ENCODE measurements at regions not wholly inside any gene's neighbourhood (a gene's known extent, or its start where the extent isn't known, plus 50 kb on each side); places are given as distances from the start of the nearest gene placed in this dataset.
"Not testable (repeated sequence)": the region's sequence is repeated elsewhere in the genome, so short reads cannot be mapped to it uniquely, and the experiment has no call there.

DNA sequence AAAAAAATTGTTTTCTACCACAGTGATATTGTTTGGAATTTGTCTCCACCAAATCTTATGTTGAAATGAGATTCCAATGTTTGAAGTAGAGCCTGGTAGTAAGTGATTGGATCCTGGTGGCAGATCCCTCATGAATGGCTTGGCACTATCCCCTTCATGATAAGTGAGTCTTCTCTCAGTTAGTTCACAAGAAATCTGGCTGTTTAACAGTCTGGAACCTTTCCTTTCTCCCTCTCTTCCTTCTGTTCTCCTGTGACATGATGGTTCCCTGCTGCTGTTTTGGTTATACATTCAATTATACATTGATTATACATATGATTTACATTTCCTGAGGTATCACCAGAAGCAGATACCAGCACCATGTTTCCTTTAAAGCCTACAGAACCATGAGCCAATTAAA is 442.2 kb downstream of the SLC6A15 start:
- Mint-ChIP-seq H3K36me3 (no peaks in the 10 kb centered on the region), H3K27ac (no peak overlapping the region), H3K4me3 (no peak overlapping the region), H3K9me3 (peaks cover 13% of the 10 kb centered on the region), H3K4me1 (no peaks in the 10 kb centered on the region)
- ATAC-seq (no peak), DNase-seq (ENCODE audit: low spot score in 2 of 2) (no peak)

DNA sequence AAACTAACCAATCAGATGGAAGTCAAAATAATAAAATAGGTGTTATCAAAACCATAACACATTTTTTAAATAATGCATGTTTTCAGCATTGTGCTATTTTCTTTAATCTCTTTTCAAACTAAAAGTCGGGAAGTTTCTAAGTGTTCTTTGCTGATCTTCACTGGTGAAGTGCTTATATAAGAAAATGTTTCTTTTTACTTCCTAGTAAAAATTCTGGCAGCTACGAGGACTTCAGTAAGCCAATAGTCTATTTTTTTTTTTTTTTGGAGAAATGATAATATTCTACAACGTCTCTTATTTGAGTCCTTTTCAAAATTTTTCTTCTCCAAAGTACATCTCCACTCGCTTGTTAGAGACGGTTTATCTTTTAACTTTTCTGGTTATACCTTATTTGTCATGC is 448.0 kb downstream of the SLC6A15 start:
- peaks cover 8% of the 10 kb centered on the region for H3K9me3 Mint-ChIP-seq
- DNase-seq (ENCODE audit: low spot score in 2 of 2) (no peak), ATAC-seq (no peak)
- no peak overlapping the region for H3K27ac Mint-ChIP-seq
- no peaks in the 10 kb centered on the region for H3K36me3 Mint-ChIP-seq
- H3K4me3 Mint-ChIP-seq = no peak overlapping the region
- no peaks in the 10 kb centered on the region for H3K4me1 Mint-ChIP-seq

DNA sequence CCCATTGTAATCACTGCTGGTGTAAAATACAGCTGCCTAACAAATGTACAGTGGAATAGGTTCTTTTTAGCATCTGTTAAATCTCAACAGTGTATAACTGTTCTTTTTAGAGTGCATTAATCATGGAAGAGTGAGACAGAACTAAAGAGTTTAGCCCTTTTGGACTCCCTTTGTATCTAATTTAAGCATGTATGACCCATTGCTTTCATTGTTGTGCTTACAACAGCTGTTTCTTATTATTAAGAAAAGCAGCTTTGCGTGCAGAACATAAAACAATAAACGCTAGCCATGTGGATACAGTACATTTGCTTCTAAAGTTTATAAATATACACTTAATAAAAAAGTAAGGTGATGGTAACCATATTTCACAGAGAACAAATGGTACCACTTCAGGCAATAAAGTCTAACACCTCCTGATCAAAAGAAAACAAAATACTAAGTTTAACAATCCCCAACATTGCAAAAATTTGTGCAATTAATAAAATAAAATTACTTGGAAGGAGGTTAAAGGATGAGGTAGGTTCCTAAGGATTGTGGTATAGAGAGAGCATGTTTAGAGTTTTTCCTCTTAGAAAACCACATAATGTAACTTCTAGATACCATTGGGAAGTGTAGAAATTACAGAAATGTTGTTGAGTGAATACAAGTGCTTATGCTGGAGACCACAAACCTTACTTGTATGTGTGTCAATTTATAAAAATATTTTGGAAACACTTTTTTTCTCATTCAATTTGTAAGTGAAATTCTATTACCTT is 448.7 kb downstream of the SLC6A15 start:
- Mint-ChIP-seq H3K4me1 (no peaks in the 10 kb centered on the region), H3K4me3 (no peak overlapping the region), H3K27ac (no peak overlapping the region), H3K36me3 (no peaks in the 10 kb centered on the region), H3K9me3 (peaks cover 8% of the 10 kb centered on the region)
- DNase-seq (ENCODE audit: low spot score in 2 of 2) (no peak), ATAC-seq (no peak)

DNA sequence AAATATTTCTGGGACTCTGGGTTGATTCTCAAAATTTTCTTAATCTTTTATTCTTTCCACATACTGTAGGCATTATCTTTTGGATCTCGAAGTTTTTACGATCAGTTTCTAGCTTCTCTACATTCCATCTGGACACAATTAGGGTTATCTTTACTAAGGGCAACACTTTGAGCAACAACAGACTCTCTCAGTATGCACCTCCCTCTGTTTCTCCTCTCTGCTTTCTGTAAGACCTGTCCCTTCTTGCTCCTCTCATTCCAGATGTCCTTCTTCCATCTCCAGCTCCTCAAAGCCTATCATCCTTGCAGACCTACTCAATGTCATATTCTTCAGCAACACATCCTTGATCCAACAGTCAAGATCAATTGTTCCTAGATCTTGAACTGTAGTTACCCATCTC is 457.0 kb downstream of the SLC6A15 start:
- no peak for ATAC-seq
- Mint-ChIP-seq H3K4me3 (no peak overlapping the region), H3K27ac (no peak overlapping the region), H3K4me1 (no peaks in the 10 kb centered on the region), H3K9me3 (peaks cover 16% of the 10 kb centered on the region), H3K36me3 (no peaks in the 10 kb centered on the region)
- DNase-seq (ENCODE audit: low spot score in 2 of 2) = no peak

DNA sequence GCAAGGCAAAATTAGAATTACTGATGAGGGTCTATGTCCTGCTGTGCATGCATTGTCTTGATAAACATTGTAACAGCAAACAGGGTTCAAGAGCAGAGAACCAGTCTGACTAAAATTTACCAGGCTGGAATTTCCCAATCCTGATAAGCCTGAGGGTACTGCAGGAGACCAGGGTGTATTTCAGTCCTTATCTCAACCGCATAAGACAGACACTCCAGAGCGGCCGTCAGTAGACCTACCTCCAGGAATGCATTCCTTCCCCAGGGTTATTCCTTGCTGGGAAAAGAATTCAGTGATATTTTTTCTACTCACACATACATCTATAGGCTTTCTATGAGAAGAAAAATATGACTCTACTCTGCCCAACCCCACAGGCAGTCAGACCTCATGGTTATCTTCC is 466.1 kb downstream of the SLC6A15 start:
- H3K36me3 Mint-ChIP-seq; H3K4me1 Mint-ChIP-seq; H3K27ac Mint-ChIP-seq; ATAC-seq; H3K4me3 Mint-ChIP-seq; H3K9me3 Mint-ChIP-seq; DNase-seq (ENCODE audit: low spot score in 2 of 2): not testable (repeated sequence)

DNA sequence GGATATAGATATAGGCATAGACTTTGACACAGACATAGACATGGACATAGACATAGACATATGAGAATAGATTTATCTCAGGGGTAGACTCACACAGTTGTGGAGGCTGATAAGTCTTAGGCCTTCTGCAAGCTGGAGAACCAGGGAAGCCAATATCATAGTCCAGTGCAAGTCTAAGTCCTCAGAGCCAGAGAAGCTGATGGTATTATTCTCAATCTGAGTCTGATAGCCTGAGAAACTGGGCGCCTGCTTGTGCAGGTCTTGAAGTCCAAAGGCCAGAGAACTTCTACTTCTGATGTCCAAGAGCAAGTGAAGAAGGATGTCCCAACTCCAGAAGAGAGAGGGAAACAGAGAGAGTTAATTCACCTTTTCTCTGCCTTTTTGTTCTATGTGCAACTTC is 476.5 kb downstream of the SLC6A15 start:
- DNase-seq (ENCODE audit: low spot score in 2 of 2) (no peak), ATAC-seq (no peak)
- Mint-ChIP-seq H3K36me3 (no peaks in the 10 kb centered on the region), H3K9me3 (peaks cover 9% of the 10 kb centered on the region), H3K27ac (no peak overlapping the region), H3K4me3 (no peak overlapping the region), H3K4me1 (no peaks in the 10 kb centered on the region)

DNA sequence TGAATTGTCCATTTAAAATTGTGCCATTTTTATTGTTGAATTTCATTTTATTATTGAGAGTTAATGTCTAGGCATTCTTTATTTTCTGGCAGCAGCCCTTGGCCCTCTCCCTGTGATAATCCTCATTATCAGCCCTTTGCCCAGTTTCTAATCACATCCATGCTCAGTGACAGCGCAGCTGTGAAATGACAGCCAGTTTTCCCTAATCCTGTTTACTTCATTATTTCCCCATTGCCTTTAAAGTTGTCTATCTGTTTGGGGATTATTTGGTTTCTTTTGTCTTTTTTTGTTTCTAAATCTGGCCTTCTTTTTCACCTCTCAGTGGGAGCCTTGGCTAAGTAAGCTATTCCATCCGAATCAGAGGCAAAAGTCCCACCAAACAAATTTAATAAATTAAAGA is 476.9 kb downstream of the SLC6A15 start:
- no peak for ATAC-seq
- no peaks in the 10 kb centered on the region for H3K36me3 Mint-ChIP-seq
- peaks cover 9% of the 10 kb centered on the region for H3K9me3 Mint-ChIP-seq
- H3K27ac Mint-ChIP-seq = no peak overlapping the region
- DNase-seq (ENCODE audit: low spot score in 2 of 2) = no peak
- H3K4me1 Mint-ChIP-seq = no peaks in the 10 kb centered on the region
- no peak overlapping the region for H3K4me3 Mint-ChIP-seq

DNA sequence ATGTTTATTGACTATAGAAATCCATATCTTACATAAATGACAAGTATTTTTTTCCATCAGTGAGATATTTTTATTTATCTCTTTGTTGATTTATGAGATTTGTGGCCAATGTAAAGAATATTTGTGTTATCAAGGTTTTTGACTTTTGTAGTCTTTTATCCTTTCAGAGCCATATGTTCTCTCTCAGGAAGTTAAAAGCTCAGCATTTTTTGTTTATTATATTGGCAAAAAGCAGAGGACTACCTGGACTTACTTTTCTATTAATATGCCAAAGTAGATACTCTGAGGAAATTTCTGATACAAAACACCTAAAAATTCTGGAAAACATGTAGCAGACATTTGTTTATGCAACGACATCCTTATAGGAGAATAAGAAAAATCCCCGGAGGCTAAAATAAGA is 490.3 kb downstream of the SLC6A15 start:
- Mint-ChIP-seq H3K4me1 (no peaks in the 10 kb centered on the region), H3K9me3 (peaks cover 2% of the 10 kb centered on the region), H3K27ac (no peak overlapping the region), H3K4me3 (no peak overlapping the region), H3K36me3 (no peaks in the 10 kb centered on the region)
- no peak for DNase-seq (ENCODE audit: low spot score in 2 of 2)
- ATAC-seq = no peak

DNA sequence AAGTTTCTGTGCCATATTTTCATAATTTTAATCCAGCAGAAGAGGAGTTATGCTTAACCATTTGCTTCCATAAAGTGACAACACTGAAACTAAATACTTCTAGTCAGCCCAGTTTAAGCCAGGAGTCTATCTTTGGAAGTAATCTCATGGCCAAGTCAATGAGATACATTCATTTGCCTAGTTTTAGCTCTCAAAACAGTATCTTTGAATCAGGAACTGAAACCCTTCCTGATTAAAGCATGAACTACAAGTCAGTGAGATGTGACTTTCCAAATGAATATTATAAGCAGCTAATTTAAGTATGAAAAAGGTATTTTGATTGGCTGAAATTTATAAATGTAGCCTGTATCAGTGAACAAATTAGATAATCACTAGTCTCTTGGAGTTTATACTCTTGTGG is 491.5 kb downstream of the SLC6A15 start:
- ATAC-seq (no peak), DNase-seq (ENCODE audit: low spot score in 2 of 2) (no peak)
- no peak overlapping the region for H3K4me3 Mint-ChIP-seq
- no peaks in the 10 kb centered on the region for H3K36me3 Mint-ChIP-seq
- no peaks in the 10 kb centered on the region for H3K4me1 Mint-ChIP-seq
- H3K27ac Mint-ChIP-seq = no peak overlapping the region
- H3K9me3 Mint-ChIP-seq = no peaks in the 10 kb centered on the region

DNA sequence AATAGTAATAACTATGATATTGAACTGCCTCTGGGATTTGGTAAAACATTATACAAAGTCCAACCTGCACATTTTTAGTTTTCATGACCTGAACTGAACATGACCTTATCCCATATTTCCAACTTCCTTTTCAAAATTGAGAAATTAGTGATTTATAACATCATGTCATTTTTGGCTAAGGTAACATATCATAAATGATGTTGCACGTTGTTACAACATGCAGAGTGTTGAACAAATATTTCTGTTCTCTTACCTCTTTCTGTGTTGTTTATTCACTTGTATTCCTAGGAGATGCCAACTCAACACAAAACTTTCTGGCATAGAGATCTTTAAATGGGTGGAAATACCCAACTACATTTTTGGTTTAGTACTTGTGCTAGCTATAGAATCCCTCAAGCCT is 496.0 kb downstream of the SLC6A15 start:
- ATAC-seq = no peak
- Mint-ChIP-seq H3K4me3 (no peak overlapping the region), H3K27ac (no peak overlapping the region), H3K4me1 (no peaks in the 10 kb centered on the region), H3K9me3 (no peaks in the 10 kb centered on the region), H3K36me3 (no peaks in the 10 kb centered on the region)
- DNase-seq (ENCODE audit: low spot score in 2 of 2) = no peak

DNA sequence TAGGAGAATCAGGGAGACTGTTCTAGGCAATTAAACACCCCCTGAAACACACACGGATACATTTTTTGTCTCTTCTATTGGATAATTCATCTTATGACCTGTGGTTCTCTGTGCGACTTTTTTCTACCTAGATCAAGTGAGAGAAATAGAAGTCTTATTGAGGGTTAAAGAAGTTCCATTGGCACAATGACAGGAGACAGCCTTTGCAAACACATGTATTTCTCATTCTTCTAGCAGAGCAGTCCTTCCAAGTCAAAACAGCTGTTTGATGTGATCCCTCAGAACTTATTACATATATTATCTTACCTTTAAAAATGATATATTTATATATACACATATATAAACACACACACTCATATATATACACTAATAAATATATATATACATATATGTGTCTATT is 496.7 kb downstream of the SLC6A15 start:
- Mint-ChIP-seq H3K36me3 (no peaks in the 10 kb centered on the region), H3K4me3 (no peak overlapping the region)

DNA sequence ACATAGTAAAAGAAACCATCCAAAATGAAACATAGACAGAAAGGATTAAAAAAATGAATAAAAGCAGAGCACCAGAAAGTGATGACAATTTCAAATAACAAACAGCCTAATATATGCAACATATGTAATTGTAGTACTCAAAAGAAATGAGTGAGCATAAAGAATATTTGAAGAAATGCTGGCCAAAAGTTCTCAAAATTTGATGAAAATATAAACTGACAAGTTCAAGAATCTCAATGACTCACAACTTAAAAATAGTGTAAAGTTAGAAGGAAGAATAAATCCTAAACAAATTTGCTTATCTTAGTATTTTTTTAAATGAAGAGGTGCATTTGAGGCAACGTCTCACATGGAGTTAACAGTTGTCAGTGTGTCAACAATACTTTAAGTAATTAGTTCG is 498.9 kb downstream of the SLC6A15 start:
- H3K27ac Mint-ChIP-seq = no peak overlapping the region
- no peak overlapping the region for H3K4me3 Mint-ChIP-seq
- no peaks in the 10 kb centered on the region for H3K36me3 Mint-ChIP-seq
- ATAC-seq (no peak), DNase-seq (ENCODE audit: low spot score in 2 of 2) (no peak)
- H3K4me1 Mint-ChIP-seq = no peaks in the 10 kb centered on the region
- H3K9me3 Mint-ChIP-seq = peaks cover 2% of the 10 kb centered on the region

More for the DNA sequence above, 496.7 kb downstream of the SLC6A15 start:
- ATAC-seq (no peak), DNase-seq (ENCODE audit: low spot score in 2 of 2) (no peak)
- Mint-ChIP-seq H3K27ac (no peak overlapping the region), H3K9me3 (peaks cover 2% of the 10 kb centered on the region), H3K4me1 (no peaks in the 10 kb centered on the region)

DNA sequence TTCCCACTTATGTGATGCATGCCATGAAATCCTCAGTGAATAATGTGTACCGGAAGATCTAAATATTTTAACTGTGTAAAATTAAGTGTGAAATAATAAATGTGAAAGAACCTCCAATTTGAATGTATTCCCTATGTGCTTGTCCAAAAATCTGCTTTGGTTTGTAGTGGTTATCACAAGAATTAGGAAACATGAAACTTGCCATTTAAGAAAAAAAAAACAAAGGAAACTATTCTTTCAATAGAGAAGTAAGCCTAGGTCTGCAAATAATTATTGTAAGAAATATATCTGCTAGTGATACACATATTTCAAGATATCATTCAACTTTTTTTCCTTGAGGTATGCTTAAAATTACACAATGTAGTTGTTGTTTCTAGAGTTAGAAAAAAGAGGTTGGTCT is 500.4 kb downstream of the SLC6A15 start:
- H3K4me3 Mint-ChIP-seq = no peak overlapping the region
- no peak overlapping the region for H3K27ac Mint-ChIP-seq
- DNase-seq (ENCODE audit: low spot score in 2 of 2) (no peak), ATAC-seq (no peak)
- peaks cover 2% of the 10 kb centered on the region for H3K9me3 Mint-ChIP-seq
- H3K36me3 Mint-ChIP-seq = no peaks in the 10 kb centered on the region
- H3K4me1 Mint-ChIP-seq = no peaks in the 10 kb centered on the region

DNA sequence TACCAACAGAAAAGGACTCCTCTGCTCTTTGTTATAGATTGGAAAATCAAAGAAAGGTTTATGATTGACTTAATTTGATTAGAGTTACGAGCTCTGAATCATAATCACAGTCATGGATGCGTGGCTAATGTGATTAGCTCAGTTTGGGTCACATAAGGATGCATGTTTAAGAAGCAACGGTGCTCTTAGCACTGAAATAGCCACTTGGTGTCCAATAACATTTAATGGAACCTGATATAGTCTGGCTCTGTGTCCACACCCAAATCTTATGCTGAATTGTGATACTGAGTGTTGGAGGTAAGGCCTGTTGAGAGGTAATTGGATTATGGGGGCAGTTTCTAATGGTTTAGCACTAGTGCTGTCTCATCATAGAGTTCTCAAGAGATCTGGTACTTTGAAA is 501.6 kb downstream of the SLC6A15 start:
- no peak overlapping the region for H3K27ac Mint-ChIP-seq
- no peaks in the 10 kb centered on the region for H3K36me3 Mint-ChIP-seq
- no peak overlapping the region for H3K4me3 Mint-ChIP-seq
- no peak for ATAC-seq
- no peaks in the 10 kb centered on the region for H3K4me1 Mint-ChIP-seq
- DNase-seq (ENCODE audit: low spot score in 2 of 2) = no peak
- peaks cover 4% of the 10 kb centered on the region for H3K9me3 Mint-ChIP-seq

DNA sequence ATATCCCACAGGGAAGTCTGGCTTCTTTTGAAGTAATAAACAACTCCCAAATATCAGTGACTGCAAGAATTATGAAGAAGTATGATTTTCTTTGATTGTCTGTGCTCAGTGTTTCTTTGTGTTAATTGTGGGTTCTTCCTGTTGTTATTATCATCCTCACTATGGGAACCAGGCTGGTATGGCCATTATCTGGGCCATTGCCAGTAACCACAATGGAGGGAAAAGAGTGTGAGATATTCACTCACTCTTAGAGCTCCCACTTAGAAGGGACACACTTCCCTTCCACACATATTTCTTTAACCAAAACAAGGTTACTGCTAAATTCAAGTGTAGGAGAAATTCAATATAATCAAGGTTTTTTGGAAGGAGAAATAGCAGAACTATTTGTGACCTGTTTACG is 503.7 kb downstream of the SLC6A15 start:
- Mint-ChIP-seq H3K4me3 (no peak overlapping the region), H3K9me3 (peaks cover 9% of the 10 kb centered on the region), H3K27ac (no peak overlapping the region), H3K36me3 (no peaks in the 10 kb centered on the region), H3K4me1 (no peaks in the 10 kb centered on the region)
- no peak for ATAC-seq
- no peak for DNase-seq (ENCODE audit: low spot score in 2 of 2)

DNA sequence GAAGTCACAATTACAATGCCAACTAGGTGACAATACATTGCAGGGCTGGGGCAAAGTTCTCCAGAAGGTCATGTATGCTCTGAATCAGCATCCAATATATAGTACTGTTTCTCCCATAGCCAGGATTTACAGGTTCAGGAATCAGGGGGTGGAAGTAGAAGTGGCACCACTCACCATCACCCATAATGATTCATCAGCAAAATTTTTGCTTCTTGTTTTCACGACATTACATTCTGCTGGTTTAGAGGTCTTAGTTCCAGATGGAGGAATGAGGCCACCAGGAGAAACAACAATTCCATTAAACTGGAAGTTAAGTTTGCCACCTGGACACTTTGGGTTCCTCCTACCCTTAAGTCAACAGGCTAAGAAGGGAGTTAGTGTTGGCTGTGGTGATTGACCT is 505.9 kb downstream of the SLC6A15 start:
- ATAC-seq; H3K4me1 Mint-ChIP-seq; H3K27ac Mint-ChIP-seq; H3K9me3 Mint-ChIP-seq; H3K36me3 Mint-ChIP-seq; H3K4me3 Mint-ChIP-seq; DNase-seq (ENCODE audit: low spot score in 2 of 2): not testable (repeated sequence)

DNA sequence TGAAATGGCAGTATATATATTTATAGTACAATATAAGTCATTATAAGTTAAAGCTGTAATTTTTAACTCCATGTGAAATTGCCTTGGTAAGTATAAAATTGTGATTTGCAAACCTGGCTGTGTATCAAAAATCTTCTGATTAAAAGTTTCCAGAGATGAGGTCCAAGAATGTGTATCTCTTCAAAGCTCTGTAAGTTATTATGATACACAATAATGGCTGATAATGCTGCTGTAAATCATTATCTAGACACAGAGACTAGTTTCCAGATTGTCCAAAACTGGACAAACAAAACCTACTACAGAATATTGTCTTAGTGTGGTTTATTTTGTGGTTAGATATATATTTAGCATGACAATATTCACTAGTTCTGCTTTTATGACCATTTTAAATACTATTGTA is 514.8 kb downstream of the SLC6A15 start:
- H3K4me1 Mint-ChIP-seq = no peaks in the 10 kb centered on the region
- ATAC-seq (no peak), DNase-seq (ENCODE audit: low spot score in 2 of 2) (no peak)
- H3K9me3 Mint-ChIP-seq = peaks cover 7% of the 10 kb centered on the region
- no peak overlapping the region for H3K4me3 Mint-ChIP-seq
- no peak overlapping the region for H3K27ac Mint-ChIP-seq
- no peaks in the 10 kb centered on the region for H3K36me3 Mint-ChIP-seq

Data from stimulated activated effector memory CD8-positive, alpha-beta T cell treated with anti-CD3 and anti-CD28 coated beads, Interleukin-12 subunit alpha, Interleukin-12 subunit beta, amount 100 ng/mL, for 72 hours (primary cell).